ENCODE measurements at regions not wholly inside any gene's neighbourhood (a gene's known extent, or its start where the extent isn't known, plus 50 kb on each side); places are given as distances from the start of the nearest gene placed in this dataset.

DNA sequence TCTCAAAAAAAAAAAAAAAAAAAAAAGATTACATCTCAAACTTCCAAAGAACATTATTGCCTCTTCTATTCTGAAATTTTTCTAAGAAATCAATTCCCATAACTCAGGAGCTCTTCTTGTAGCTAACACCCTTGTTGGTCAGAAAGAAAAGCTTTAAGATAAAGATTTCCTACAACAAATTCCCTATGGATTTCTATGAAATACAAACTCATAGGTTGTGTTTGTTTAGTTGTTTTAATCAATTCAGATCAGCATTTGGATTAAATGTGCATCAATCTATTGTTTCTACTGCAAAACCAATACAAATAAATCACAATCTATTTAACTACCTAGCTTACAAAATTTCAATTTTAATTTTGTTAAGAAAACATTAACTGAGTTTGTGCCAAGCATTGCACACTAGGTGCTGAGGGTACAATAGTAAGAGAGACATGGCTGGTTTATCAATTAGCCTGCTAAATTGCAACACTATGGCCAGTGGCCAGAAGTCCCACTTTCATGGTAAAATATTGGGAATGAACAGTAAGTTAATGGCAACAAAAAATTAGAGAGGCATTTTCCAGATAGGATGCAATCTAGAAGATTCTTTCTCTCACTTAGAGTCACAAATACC lies 80.2 kb upstream of the MYCN start:
- Histone ChIP-seq H3K27ac (ENCODE audit: insufficient read depth, low read length) (no peak overlapping the region), H3K9me3 (ENCODE audit: control insufficient read depth, insufficient read depth, low read depth, low read length) (no peaks in the 10 kb centered on the region), H3K27me3 (ENCODE audit: control insufficient read depth, insufficient read depth, low read length) (no peaks in the 10 kb centered on the region), H3K4me2 (ENCODE audit: extremely low read depth, insufficient read depth, low read length) (no peak overlapping the region), H3K36me3 (ENCODE audit: control insufficient read depth, insufficient read depth, low read length) (no peaks in the 10 kb centered on the region), H3K9ac (ENCODE audit: insufficient read depth, low read length) (no peak overlapping the region), H4K20me1 (ENCODE audit: control insufficient read depth, extremely low read depth, insufficient read depth, low read length) (no peaks in the 10 kb centered on the region), H2AFZ (ENCODE audit: low read length) (no peak overlapping the region), H3K4me1 (ENCODE audit: control insufficient read depth, extremely low read depth, insufficient read depth, low read length) (no peaks in the 10 kb centered on the region), H3K79me2 (ENCODE audit: control insufficient read depth, insufficient read depth, low read length) (no peaks in the 10 kb centered on the region), H3K4me3 (replicated peaks in 1 of 4; ENCODE audit: control extremely low read depth in 1 of 4, insufficient read depth in 1 of 4, low read depth in 3 of 4, low read length in 4 of 4) (no peak overlapping the region)
- no peak for DNase-seq (ENCODE audit: low read depth in 2 of 2)
- TF ChIP-seq, protein P1, sequence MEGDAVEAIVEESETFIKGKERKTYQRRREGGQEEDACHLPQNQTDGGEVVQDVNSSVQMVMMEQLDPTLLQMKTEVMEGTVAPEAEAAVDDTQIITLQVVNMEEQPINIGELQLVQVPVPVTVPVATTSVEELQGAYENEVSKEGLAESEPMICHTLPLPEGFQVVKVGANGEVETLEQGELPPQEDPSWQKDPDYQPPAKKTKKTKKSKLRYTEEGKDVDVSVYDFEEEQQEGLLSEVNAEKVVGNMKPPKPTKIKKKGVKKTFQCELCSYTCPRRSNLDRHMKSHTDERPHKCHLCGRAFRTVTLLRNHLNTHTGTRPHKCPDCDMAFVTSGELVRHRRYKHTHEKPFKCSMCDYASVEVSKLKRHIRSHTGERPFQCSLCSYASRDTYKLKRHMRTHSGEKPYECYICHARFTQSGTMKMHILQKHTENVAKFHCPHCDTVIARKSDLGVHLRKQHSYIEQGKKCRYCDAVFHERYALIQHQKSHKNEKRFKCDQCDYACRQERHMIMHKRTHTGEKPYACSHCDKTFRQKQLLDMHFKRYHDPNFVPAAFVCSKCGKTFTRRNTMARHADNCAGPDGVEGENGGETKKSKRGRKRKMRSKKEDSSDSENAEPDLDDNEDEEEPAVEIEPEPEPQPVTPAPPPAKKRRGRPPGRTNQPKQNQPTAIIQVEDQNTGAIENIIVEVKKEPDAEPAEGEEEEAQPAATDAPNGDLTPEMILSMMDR (conservative IDR thresholded peaks at IDR 0.05 in 1 of 2, IDR thresholded peaks at IDR 0.05 in 1 of 2; ENCODE audit: low read depth in 1 of 2, low read length in 2 of 2), result no peak
- no peak for TF ChIP-seq EZH2 (IDR thresholded peaks at IDR 0.05; ENCODE audit: low read length, missing control alignments)

DNA sequence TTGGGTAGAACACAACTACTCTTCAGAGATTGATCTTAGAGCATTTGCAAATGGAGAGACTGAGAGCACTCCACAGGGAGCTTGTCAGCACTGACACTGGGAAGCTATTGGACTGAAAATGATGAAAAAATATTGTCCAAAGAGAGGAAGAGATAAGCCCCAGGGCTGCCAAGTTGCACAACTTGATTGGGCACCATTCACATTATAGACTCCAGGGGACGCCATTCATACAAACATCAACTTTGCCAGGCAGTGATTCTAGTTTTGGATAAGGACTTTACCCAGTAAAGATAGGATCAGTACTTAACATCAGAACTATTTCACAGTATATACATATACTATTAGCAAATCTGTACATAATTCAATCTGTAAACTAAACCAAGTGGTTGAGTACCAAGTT lies 79.6 kb upstream of the MYCN start:
- no peaks in the 10 kb centered on the region for H4K20me1 ChIP-seq (ENCODE audit: control insufficient read depth, extremely low read depth, insufficient read depth, low read length)
- no peak overlapping the region for H3K4me3 ChIP-seq (replicated peaks in 1 of 4; ENCODE audit: control extremely low read depth in 1 of 4, insufficient read depth in 1 of 4, low read depth in 3 of 4, low read length in 4 of 4)
- H2AFZ ChIP-seq (ENCODE audit: low read length), result no peak overlapping the region
- no peaks in the 10 kb centered on the region for H3K79me2 ChIP-seq (ENCODE audit: control insufficient read depth, insufficient read depth, low read length)
- no peaks in the 10 kb centered on the region for H3K4me1 ChIP-seq (ENCODE audit: control insufficient read depth, extremely low read depth, insufficient read depth, low read length)
- no peaks in the 10 kb centered on the region for H3K27me3 ChIP-seq (ENCODE audit: control insufficient read depth, insufficient read depth, low read length)
- no peaks in the 10 kb centered on the region for H3K9me3 ChIP-seq (ENCODE audit: control insufficient read depth, insufficient read depth, low read depth, low read length)
- H3K27ac ChIP-seq (ENCODE audit: insufficient read depth, low read length), result no peak overlapping the region
- no peaks in the 10 kb centered on the region for H3K36me3 ChIP-seq (ENCODE audit: control insufficient read depth, insufficient read depth, low read length)
- no peak overlapping the region for H3K9ac ChIP-seq (ENCODE audit: insufficient read depth, low read length)
- no peak for DNase-seq (ENCODE audit: low read depth in 2 of 2)
- no peak overlapping the region for H3K4me2 ChIP-seq (ENCODE audit: extremely low read depth, insufficient read depth, low read length)
- TF ChIP-seq, protein P1 (conservative IDR thresholded peaks at IDR 0.05 in 1 of 2, IDR thresholded peaks at IDR 0.05 in 1 of 2; ENCODE audit: low read depth in 1 of 2, low read length in 2 of 2), result no peak
- no peak for TF ChIP-seq EZH2 (IDR thresholded peaks at IDR 0.05; ENCODE audit: low read length, missing control alignments)

DNA sequence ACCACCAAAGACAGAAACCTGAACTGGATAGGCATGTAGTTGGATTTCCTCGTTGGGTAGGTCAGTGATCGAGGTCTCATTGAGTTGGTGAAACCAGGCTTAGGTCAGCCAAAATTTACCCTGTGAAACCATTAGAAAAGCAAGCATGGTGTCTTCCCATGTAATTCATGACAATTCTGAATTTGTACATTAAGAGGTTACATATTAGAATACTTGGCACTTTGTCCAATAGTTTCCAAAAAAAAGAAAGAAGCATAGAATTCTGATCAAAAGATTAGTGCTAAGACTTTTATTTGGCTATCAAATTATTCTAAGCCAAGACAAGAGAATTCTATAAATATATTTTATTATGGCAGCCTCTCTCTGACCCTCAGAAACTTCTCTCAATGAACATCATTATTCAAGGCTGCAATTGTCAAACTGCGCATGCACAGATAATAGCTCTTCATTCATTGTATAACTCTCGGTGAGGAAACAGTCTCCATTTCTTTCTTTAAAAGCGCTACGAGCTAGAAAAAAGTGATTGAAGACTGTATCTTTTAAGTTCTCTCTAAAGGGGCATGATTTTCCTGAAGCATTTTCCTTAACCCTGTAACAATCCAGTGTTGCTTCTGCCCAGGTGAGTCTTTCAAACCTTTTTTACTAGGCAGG lies 79.1 kb upstream of the MYCN start:
- H3K4me1 ChIP-seq (ENCODE audit: control insufficient read depth, extremely low read depth, insufficient read depth, low read length), result no peaks in the 10 kb centered on the region
- TF ChIP-seq, protein P1 (conservative IDR thresholded peaks at IDR 0.05 in 1 of 2, IDR thresholded peaks at IDR 0.05 in 1 of 2; ENCODE audit: low read depth in 1 of 2, low read length in 2 of 2), result no peak
- no peak for TF ChIP-seq EZH2 (IDR thresholded peaks at IDR 0.05; ENCODE audit: low read length, missing control alignments)
- H3K4me3 ChIP-seq (replicated peaks in 1 of 4; ENCODE audit: control extremely low read depth in 1 of 4, insufficient read depth in 1 of 4, low read depth in 3 of 4, low read length in 4 of 4), result no peak overlapping the region
- no peaks in the 10 kb centered on the region for H3K79me2 ChIP-seq (ENCODE audit: control insufficient read depth, insufficient read depth, low read length)
- DNase-seq (ENCODE audit: low read depth in 2 of 2), result no peak
- H3K27me3 ChIP-seq (ENCODE audit: control insufficient read depth, insufficient read depth, low read length), result no peaks in the 10 kb centered on the region
- H3K9ac ChIP-seq (ENCODE audit: insufficient read depth, low read length), result no peak overlapping the region
- no peaks in the 10 kb centered on the region for H3K9me3 ChIP-seq (ENCODE audit: control insufficient read depth, insufficient read depth, low read depth, low read length)
- H4K20me1 ChIP-seq (ENCODE audit: control insufficient read depth, extremely low read depth, insufficient read depth, low read length), result no peaks in the 10 kb centered on the region
- no peak overlapping the region for H3K4me2 ChIP-seq (ENCODE audit: extremely low read depth, insufficient read depth, low read length)
- H2AFZ ChIP-seq (ENCODE audit: low read length), result no peak overlapping the region
- no peak overlapping the region for H3K27ac ChIP-seq (ENCODE audit: insufficient read depth, low read length)
- no peaks in the 10 kb centered on the region for H3K36me3 ChIP-seq (ENCODE audit: control insufficient read depth, insufficient read depth, low read length)
